ENCODE measurements at regions not wholly inside any gene's neighbourhood (a gene's known extent, or its start where the extent isn't known, plus 50 kb on each side); places are given as distances from the start of the nearest gene placed in this dataset.

GRCh38 chr17:77853191-77853977 lies 105.1 kb upstream of the TNRC6C start:
- no peaks in the 10 kb centered on the region for H3K9me3 Mint-ChIP-seq
- no peaks in the 10 kb centered on the region for H3K4me1 Mint-ChIP-seq
- TF ChIP-seq, protein P1, sequence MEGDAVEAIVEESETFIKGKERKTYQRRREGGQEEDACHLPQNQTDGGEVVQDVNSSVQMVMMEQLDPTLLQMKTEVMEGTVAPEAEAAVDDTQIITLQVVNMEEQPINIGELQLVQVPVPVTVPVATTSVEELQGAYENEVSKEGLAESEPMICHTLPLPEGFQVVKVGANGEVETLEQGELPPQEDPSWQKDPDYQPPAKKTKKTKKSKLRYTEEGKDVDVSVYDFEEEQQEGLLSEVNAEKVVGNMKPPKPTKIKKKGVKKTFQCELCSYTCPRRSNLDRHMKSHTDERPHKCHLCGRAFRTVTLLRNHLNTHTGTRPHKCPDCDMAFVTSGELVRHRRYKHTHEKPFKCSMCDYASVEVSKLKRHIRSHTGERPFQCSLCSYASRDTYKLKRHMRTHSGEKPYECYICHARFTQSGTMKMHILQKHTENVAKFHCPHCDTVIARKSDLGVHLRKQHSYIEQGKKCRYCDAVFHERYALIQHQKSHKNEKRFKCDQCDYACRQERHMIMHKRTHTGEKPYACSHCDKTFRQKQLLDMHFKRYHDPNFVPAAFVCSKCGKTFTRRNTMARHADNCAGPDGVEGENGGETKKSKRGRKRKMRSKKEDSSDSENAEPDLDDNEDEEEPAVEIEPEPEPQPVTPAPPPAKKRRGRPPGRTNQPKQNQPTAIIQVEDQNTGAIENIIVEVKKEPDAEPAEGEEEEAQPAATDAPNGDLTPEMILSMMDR (conservative IDR thresholded peaks at IDR 0.05), result no peak
- no peaks in the 10 kb centered on the region for H3K36me3 Mint-ChIP-seq (ENCODE audit: low read depth)
- no peaks in the 10 kb centered on the region for H3K27me3 Mint-ChIP-seq (ENCODE audit: low read depth)
- DNase-seq (ENCODE audit: low read depth, low spot score), result no peak
- H3K4me3 Mint-ChIP-seq, result no peak overlapping the region
- no peak overlapping the region for H3K27ac Mint-ChIP-seq (ENCODE audit: unreplicated experiment)

- TF ChIP-seq, protein P1 (conservative IDR thresholded peaks at IDR 0.05), result no peak
- Mint-ChIP-seq H3K4me1 (no peaks in the 10 kb centered on the region), H3K9me3 (peaks cover 2% of the 10 kb centered on the region), H3K27ac (ENCODE audit: unreplicated experiment) (no peak overlapping the region), H3K4me3 (no peak overlapping the region), H3K36me3 (ENCODE audit: low read depth) (no peaks in the 10 kb centered on the region), H3K27me3 (ENCODE audit: low read depth) (no peaks in the 10 kb centered on the region)
- no peak for DNase-seq (ENCODE audit: low read depth, low spot score)
Measured at GRCh38 chr17:77854083-77854758, 104.3 kb upstream of the TNRC6C start.

- no peak overlapping the region for H3K27ac Mint-ChIP-seq (ENCODE audit: unreplicated experiment)
- no peaks in the 10 kb centered on the region for H3K27me3 Mint-ChIP-seq (ENCODE audit: low read depth)
- no peaks in the 10 kb centered on the region for H3K36me3 Mint-ChIP-seq (ENCODE audit: low read depth)
- TF ChIP-seq, protein P1 (conservative IDR thresholded peaks at IDR 0.05), result no peak
- H3K9me3 Mint-ChIP-seq, result peaks cover 2% of the 10 kb centered on the region
- no peak overlapping the region for H3K4me3 Mint-ChIP-seq
- DNase-seq (ENCODE audit: low read depth, low spot score), result no peak
- no peaks in the 10 kb centered on the region for H3K4me1 Mint-ChIP-seq
Measured at GRCh38 chr17:77854759-77855745, 103.5 kb upstream of the TNRC6C start.

GRCh38 chr17:77856551-77857305 lies 101.8 kb upstream of the TNRC6C start:
- Mint-ChIP-seq H3K4me3 (no peak overlapping the region), H3K27ac (ENCODE audit: unreplicated experiment) (no peak overlapping the region), H3K27me3 (ENCODE audit: low read depth) (no peaks in the 10 kb centered on the region), H3K36me3 (ENCODE audit: low read depth) (no peaks in the 10 kb centered on the region), H3K4me1 (no peaks in the 10 kb centered on the region), H3K9me3 (peaks cover 2% of the 10 kb centered on the region)
- TF ChIP-seq, protein P1 (conservative IDR thresholded peaks at IDR 0.05), result no peak
- no peak for DNase-seq (ENCODE audit: low read depth, low spot score)

- TF ChIP-seq, protein P1 (conservative IDR thresholded peaks at IDR 0.05), result no peak
- no peaks in the 10 kb centered on the region for H3K27me3 Mint-ChIP-seq (ENCODE audit: low read depth)
- DNase-seq (ENCODE audit: low read depth, low spot score), result no peak
- H3K27ac Mint-ChIP-seq (ENCODE audit: unreplicated experiment), result no peak overlapping the region
- H3K4me3 Mint-ChIP-seq, result no peak overlapping the region
- H3K36me3 Mint-ChIP-seq (ENCODE audit: low read depth), result no peaks in the 10 kb centered on the region
- H3K9me3 Mint-ChIP-seq, result peaks cover 2% of the 10 kb centered on the region
- no peaks in the 10 kb centered on the region for H3K4me1 Mint-ChIP-seq
Measured at GRCh38 chr17:77857306-77857555, 101.3 kb upstream of the TNRC6C start.

Measured in neural crest cell (in vitro differentiated cells).